CD4-positive, alpha-beta T cell treated with Interleukin-6 at 100 ng/mL for 8 hours (primary cell): ENCODE measurements at regions not wholly inside any gene's neighbourhood (a gene's known extent, or its start where the extent isn't known, plus 50 kb on each side); places are given as distances from the start of the nearest gene placed in this dataset.
"Not testable (repeated sequence)": the region's sequence is repeated elsewhere in the genome, so short reads cannot be mapped to it uniquely, and the experiment has no call there.

Experiments
- DNase-seq: peaks from one replicate; pipeline ENCODE4 v3.0.0-alpha.2; 2020; ENCODE audit warnings: mixed read lengths, low spot score

GRCh38 chr4:123674762-123675465 lies 278.3 kb downstream of the SPRY1 start:
- DNase-seq = no peak

GRCh38 chr4:123675567-123675966 lies 279.0 kb downstream of the SPRY1 start:
- DNase-seq = no peak

- DNase-seq = no peak
Measured at GRCh38 chr4:123676071-123676889, 279.7 kb downstream of the SPRY1 start.

- no peak for DNase-seq
Measured at GRCh38 chr4:123676890-123677229, 280.3 kb downstream of the SPRY1 start.

GRCh38 chr4:123682931-123683330 lies 286.3 kb downstream of the SPRY1 start:
- no peak for DNase-seq

GRCh38 chr4:123684937-123685336 lies 288.3 kb downstream of the SPRY1 start:
- not testable (repeated sequence) for DNase-seq

- DNase-seq = not testable (repeated sequence)
Measured at GRCh38 chr4:123695531-123695930, 298.9 kb downstream of the SPRY1 start.

GRCh38 chr4:123696687-123697086 lies 300.1 kb downstream of the SPRY1 start:
- no peak for DNase-seq

- no peak for DNase-seq
Measured at GRCh38 chr4:123698556-123698955, 302.0 kb downstream of the SPRY1 start.

- no peak for DNase-seq
Measured at GRCh38 chr4:123699880-123700771, 303.5 kb downstream of the SPRY1 start.

- no peak for DNase-seq
Measured at GRCh38 chr4:123701131-123701575, 304.6 kb downstream of the SPRY1 start.

GRCh38 chr4:123705419-123705818 lies 308.8 kb downstream of the SPRY1 start:
- DNase-seq = no peak

GRCh38 chr4:123706973-123707372 lies 310.4 kb downstream of the SPRY1 start:
- DNase-seq = no peak

- DNase-seq = no peak
Measured at GRCh38 chr4:123708902-123709301, 312.3 kb downstream of the SPRY1 start.

GRCh38 chr4:123709336-123709735 lies 312.7 kb downstream of the SPRY1 start:
- no peak for DNase-seq

- DNase-seq = no peak
Measured at GRCh38 chr4:123731035-123731434, 334.4 kb downstream of the SPRY1 start.

- DNase-seq = no peak
Measured at GRCh38 chr4:123737156-123737555, 340.6 kb downstream of the SPRY1 start.

- DNase-seq = no peak
Measured at GRCh38 chr4:123739806-123740205, 343.2 kb downstream of the SPRY1 start.

- DNase-seq = no peak
Measured at GRCh38 chr4:123740236-123740635, 343.6 kb downstream of the SPRY1 start.

- no peak for DNase-seq
Measured at GRCh38 chr4:123741906-123742305, 345.3 kb downstream of the SPRY1 start.

- DNase-seq = no peak
Measured at GRCh38 chr4:123743848-123744247, 347.3 kb downstream of the SPRY1 start.

GRCh38 chr4:123744664-123745290 lies 348.2 kb downstream of the SPRY1 start:
- no peak for DNase-seq
